ENCODE measurements at regions not wholly inside any gene's neighbourhood (a gene's known extent, or its start where the extent isn't known, plus 50 kb on each side); places are given as distances from the start of the nearest gene placed in this dataset.

DNA sequence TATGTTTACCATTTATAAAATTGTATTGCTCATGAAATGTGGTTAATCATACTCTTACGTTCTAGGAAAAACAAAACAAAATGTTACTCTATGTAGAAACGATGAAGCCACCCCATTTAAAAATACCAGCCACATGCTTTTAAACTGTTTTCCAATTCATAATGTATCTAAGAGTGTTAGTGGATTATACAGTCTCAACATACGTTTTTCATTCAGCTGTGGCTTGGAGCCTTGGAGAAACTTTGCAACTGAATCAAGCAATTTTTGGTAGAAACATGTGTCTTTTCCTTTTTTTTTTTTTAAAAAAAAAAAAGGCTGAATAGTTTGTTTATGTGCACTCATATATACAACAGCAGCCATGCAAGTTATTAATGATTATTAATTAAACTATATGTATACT lies 378.0 kb upstream of the SEMA3D start:
- no peak for FAIRE-seq

DNA sequence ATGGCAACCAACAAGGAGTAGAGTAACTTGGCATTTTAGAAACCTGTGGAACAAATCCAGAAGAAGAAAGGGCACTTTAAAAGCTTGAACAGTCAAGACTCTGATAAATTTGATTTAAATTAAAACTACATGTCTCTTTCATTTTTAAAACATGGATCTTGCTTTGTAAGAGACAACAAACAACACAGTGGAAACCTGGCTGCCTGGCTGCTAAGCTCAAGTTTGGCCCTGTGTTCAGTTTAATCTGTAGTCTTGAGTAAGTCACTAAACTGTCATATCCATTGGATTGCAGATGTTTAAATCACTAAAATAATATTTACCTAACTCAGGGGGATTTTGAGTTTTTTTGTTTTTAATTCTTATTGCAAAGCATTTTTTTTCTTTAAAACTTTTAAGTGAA lies 374.9 kb upstream of the SEMA3D start:
- FAIRE-seq, result no peak

DNA sequence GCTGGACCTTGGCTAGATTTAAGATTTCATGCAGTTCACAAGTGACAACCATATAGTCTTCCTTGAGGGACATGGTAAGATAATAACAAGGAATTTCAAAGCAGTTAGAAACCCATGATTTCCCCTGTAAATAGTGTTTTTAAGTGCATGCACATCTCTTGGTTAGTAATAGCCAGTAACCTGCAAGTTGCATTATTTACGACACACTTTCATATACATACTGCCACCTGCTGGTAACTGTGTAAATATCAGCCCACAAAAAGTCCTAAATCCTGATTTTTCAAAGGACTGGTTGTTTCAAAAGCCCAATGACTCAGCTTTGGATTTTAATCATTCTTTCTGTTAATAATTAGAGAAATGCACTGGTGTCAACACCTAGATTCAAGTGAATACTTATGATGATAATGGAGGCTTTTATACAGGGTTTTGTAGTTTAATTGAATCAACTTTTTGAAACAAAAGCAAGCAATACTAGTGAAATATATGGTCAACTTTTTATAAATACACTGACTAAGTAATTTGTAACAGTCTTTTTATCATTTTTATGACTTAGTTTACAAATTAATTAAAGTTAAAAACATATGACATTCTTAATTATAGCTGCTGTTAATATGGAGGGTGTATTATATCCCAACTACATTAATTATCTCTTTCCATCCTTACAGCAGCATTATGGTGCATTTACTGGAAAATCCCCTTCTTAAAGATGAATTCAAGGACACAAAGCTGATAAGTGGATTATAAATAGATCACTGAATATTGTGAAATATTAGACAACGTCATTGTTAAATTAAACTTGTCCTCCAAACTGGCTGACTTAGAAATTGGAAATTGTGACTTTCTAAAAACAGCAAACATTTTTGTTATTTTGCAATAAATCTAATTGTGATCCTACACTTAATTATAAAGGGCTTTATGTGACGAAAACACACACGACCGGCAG lies 367.7 kb upstream of the SEMA3D start:
- peak; percentile 47 for FAIRE-seq

DNA sequence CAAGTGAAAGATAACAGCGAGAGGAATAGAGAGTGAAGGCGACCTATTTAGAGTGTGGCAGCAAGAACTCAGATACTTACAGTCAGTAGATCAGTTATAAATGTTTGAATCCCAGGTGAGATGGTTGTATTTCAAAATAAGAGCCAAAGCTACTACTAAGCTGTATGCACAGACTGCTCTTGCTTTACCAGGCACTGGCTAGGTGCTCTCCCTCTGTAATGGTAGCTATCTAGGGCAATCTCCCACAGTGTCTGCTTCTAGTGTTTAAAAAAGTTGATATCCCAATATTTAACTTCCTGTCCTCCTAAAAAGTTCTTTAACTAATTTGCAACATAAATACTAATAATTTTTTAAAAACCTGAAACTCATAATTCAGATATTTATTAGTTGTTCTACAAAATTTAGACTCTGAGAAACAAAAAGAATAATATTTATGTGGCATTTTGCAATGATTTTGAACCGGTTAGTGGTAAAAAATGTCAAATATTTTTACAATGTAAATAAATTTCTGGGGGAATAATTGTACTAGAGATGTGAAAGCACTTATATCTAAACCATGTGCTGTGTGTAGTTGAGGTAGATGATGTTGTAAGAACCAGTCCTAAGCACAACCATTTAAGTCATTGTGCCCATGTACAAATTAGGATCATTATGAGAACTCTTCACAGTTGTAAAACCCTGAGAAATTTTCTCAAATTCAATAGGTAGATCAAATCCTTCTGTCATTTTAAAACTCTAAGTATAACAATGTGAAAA lies 349.3 kb upstream of the SEMA3D start:
- FAIRE-seq, result no peak

DNA sequence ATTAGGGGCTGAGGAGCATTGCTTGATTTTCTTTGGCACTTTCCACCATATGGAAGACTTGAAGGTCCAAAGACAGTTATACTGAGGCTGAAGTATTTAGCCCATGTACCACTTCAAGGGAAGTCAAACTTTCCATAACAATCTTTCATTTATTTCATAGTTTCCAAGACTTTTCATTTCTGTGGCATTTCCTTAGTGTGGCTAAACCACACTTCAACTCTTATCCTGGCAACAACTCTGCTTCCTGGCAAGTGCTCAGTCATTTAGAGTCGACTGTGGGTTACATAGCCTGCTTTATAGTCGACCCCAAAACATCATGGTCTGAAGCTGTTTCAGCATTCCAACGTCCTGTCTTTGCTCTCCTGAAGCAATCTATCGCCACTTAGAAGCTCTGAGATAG lies 343.0 kb upstream of the SEMA3D start:
- no peak for FAIRE-seq

DNA sequence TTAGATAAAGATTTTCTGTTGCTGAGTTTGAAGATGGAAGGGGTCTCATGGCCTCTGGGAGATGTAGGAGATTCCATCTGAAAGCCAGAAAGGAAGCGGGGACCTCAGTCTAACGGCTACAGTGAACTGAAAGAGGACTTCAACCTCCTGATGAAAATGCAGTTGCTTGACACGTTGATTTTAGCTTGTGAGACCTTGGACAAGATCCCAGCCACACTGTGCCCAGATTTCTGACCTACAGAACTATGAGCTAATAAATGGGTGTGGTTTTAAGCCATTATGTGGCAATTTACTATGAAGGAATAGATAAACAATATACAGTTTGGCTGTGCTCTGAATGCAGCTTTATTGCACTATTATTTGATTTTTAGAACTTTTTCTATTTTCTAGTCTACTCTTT lies 342.3 kb upstream of the SEMA3D start:
- FAIRE-seq, result no peak

DNA sequence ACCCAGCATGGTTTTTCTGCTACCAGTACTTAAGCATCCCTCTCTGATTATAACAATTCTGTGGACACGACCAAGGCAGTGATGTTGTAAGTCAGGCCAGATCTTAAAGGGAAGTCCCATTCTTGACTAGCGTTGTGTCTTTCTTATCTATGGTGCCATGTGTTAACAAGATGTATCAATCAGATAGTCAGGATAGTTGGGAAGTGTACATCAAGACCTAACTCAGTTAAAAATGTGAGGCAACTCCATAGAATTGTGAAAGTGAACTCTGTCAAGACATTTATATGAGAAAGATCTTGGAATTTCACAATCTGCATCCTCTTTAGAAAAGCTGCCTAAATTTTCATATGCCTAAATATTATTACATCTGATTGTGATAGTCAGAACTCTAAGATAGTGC lies 341.7 kb upstream of the SEMA3D start:
- no peak for FAIRE-seq

DNA sequence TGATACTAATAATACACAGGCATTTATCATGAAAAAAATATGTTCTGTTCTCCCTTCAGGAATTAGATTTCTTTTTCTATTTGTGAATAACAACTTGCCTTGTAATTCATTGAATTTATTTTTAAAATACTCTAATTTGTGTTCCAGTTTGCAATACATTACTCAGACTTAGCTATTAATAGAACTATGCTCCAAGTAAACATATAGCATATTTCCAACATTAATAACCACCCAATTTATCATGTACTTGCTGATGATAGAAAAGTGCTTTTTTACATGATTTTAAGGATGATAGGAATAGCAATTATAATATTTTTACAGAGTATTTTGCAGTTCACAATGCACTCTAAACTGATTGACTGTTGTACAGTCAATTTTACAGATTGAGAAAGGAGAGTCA lies 338.8 kb upstream of the SEMA3D start:
- FAIRE-seq, result no peak

DNA sequence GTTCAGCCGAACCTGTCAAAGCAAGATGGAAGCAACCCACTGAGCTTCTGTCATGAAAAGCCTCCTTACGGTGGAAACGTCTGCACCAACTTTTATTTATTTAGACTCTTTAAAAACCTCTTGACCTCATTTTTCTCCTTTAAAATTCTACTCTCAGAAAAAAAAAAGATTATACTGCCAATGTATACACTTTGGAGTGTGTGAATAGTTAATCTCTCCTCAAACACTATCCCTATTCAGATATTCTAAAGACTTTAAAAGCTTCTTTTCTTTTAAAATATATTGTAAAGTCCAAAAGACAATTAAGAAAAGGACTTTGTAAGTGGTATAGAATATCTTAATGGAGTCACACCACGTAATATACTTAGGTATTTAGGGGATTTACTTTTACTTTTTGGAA lies 335.2 kb upstream of the SEMA3D start:
- FAIRE-seq, result no peak

DNA sequence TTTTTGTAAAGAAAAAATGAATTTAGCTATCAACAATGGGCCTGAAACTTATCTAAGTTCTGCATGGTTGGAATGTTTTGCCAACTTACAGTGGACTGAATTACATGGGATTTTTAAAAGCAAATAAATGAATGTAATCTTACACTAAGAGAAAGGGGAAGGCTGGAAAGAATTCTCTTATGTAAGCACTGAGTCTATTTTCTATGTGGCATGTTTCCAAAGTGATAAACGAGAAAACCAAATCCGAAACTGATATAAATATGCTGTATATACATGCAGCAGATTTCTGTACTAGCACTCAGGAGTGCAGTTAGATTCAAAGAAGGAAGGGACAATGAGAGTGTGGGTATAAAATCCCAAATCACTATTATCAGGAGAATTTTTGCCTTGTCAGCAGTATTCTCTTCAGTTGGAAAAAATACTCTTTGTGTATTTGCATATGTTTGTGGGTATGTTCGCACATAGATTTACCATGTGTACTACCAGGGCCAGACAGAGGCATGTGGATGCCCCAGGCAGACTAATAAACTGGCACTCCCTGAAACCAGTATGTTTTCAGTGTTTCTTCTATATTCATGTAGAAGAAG lies 334.3 kb upstream of the SEMA3D start:
- FAIRE-seq, result no peak

DNA sequence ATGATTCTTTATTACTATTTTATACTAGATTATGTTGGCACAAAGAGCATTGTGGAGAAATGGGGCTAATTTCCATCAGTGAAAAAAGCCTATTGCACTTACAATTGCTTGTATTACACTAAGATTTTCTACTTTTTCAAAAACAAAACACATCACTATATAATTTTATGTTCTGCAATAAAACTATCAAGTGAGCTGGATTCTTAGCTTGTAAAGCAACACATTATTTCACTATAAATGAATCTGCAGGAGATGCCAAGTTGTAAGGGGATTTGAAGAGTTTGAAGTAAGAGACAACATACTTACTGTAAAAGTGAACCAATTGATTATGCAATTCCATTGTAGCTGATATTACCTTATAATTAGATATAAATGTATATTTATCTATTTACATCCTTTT lies 333.3 kb upstream of the SEMA3D start:
- FAIRE-seq, result no peak

DNA sequence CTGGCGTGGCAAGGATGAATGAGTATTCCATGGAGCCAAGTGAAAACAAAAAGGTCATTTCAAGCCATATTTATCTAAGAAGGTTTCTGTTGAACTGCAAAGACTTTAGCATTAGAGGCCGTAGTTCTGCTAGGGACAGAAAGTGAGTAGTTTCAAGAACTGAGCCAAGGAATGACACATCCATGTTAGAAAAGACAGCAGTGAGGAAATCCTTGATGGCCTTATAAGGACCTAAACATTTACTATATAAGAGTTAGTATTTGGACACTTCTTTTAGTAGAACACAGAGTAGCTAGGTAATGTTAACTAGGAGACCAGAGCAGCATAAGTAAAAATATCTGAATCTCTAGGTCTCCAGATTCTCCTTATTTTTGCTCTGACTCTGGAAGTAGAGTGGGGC lies 329.8 kb upstream of the SEMA3D start:
- no peak for FAIRE-seq

DNA sequence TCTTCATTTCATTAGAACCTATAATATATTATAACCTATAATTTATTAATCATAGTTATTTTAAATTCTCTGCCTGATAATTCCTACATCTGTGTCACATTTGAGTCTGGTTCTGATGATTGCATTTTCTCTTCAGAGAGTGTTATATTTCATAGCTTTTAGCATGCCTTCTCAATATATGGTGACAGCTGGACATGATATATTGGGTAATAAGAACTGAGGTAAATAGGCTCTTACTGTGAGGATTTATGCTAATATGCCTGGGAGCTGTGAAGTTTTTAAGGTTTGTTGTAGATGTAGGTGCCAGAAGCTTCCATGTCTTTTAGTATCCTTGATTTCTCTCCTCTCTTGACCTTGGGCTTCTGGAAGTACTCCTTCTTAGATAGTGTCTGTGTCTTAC lies 325.9 kb upstream of the SEMA3D start:
- FAIRE-seq, result no peak

DNA sequence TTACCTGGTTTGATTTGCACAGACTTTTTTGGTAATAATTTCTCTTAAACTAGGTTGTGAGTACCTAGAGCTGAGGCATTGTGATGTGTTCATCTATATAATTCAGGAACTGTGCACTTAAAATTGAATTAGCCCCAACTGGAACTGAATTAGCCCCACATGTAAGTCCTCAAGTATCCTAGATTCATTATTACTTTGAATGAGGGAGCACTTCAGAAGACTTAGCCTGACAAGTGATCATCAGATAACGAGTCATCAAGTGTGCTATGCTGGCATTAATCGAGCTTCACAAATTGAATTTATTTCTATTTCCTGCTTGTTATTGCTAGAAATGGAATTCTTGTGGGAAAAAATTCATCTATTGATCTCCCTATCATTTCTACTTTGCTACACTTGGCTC lies 323.4 kb upstream of the SEMA3D start:
- FAIRE-seq, result no peak

DNA sequence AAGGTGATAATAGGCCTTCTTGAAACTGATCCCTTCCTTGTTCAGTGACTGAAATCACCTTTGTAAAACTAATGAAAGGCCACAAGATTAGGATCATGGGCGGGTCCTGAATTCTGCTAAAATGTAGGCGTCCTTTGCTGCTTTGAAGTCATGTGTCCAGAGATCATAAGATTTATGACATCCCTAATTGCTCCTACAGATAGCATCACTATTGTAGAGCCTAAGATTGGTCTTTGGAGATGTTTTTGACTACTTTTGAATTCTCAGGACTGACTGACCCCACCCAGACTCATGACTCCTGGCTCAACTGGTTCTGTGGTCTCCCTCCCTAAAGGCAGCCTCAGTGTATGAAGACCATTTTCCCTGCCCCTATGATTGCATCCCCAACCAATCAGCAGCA lies 322.6 kb upstream of the SEMA3D start:
- FAIRE-seq, result no peak

DNA sequence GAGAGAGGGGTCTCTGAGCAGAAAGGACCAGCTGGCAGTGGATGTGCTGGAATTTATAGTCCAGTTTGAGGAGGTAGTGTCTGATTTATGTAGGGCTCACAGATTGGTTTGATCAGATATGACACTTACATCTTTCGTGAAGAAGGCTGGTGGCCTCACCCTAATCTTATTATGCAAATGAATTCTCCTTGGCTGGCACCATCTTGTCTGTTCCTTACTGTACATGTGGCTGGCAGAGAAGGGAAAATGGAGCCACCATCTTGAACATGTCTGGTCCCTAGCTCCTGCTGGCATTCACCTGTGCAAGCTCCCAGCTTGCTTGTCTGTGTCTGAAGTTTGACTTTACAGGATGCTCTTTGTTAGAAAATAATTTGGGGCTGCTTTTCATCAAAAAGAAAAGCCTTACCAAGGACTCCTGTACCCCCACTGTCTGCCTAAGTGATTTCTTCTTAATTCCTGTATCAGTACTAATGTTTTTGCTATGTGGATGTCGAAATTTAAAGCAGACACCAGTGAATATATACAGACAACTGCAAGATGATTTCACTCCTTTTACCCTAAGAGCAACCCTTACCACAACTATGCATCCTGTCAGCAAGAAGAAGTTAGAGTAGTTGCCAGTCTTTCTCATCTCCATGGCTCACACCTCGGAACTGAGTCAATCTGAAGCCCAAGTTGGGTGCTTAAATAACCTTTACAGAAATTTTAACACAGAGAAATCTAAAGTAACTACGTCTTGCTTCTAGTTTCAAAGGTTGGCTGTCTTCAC lies 322.0 kb upstream of the SEMA3D start:
- no peak for FAIRE-seq

DNA sequence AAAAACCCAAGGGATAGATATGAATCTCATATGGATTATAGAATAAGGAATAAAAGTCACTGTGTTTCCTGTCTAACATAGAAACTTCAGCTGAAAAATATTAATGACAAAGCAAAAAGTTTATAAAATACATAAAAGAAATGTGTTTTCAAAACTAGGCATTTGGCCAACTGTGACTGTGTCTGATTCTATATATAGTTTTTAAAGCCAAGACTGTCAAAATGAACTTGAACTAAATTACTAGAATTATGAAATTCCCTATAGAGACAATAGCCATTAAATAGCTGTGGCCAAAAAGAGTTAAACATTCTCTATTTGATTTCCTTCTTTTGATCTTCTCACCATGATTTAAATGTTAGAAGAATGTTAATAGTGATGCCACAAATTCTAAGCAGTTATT lies 311.2 kb upstream of the SEMA3D start:
- no peak for FAIRE-seq

DNA sequence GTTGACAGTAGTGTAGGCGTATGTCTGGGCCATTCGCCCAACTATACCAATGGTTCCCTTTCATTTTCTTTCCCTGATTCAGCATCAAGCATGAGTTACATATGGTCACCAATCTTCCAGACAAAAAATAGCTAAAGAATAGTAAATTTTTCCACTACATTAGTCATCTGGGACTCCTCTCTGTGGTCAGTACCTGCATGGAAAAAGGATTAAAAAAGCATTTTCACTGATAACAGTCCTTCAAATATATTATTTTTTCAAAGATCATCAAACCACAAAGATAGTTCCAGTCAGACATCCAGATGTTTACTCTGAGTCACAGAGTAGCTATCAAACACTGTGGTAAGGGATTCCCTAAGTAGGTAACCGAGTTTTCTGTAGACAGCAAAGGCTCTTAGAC lies 302.6 kb upstream of the SEMA3D start:
- FAIRE-seq, result no peak

DNA sequence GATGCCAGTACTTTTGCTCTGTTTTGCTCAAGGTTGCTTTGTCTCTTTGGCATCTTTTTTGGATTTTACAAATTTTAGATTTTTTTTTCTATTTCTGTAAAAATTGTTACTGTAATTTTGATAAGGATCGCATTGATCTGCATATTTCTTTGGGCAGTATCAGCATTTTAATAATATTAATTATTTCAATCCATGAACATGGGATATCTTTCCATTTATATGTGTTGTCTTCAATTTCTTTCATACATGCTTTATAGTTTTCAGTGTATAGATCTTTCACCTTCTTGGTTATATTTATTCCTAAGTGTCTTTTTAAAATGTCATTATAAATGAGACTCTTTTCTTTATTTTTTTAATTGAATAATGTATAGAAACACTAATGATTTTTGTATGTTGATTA lies 301.6 kb upstream of the SEMA3D start:
- peak; percentile 49 for FAIRE-seq

DNA sequence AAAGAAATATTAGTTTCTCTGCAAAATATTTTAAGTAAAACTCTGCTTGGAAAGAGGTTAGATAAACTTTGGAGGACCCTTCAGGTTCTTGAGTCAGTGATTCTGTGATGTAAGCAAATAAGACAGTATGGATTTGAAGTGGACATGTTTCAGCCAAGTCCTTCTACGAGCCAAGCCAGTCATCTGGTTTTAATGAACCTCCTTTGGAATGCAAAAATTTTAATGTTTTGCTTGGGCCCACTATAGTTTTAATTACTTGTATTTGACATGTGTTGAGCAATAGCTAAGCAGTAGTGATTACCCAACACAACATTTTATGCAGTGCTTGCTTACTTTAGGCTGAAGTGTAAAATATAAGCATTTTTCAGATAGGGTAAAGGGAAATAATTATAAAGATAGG lies 296.3 kb upstream of the SEMA3D start:
- FAIRE-seq, result no peak

DNA sequence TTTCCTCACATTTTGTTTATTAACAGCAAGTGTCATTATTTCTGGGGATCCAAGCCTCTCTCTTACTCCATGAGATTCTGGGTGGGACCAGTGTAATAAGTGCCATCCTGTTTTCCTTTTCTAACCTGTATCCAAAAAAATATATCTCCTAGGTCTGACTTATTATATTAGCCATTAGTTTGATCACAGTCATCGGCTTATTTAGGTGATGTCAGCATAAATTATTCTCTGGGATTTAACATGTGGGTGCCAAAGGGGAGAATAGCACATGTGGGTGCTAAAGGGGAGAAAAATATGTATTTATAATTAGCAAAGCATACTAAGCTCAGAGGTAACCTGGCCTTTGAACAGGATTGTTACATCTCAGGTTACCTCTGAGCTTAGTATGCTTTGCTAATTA lies 293.8 kb upstream of the SEMA3D start:
- FAIRE-seq, result no peak

DNA sequence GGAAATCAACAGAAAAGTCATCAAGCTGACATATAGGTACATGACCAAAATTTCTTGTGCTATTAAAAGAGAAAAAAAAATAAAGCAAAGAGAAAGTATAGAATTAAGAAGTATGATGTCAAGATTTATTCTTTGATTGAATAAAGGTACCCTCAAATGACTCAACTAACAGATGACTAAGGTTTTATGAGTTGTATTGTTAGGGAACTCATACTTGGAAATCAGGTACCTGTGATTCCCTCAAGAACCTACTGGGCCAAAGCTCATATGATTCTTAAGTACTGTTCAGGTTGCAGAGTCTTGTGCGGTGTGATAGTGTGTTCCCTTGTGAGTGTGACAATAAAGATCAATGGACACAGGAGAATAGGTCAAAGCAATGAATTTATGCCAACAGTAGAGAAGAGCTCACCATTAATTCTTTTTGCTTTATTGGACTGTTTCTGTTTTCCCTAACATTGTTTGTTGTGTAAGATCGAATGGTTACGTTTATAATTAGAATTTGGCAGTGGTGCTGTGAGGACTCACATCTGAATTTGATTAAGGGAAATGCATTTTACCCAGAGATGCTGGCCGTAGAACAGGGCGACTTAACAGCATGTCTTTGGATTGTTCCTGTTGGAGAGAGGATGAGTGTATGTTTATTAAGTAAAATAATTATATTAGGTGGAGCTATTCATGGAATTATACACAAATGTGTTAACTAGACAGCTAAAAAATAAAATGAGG lies 293.2 kb upstream of the SEMA3D start:
- no peak for FAIRE-seq

Measured in colon (tissue), 2 donors.